GM12878 (cell line): ENCODE measurements at regions not wholly inside any gene's neighbourhood (a gene's known extent, or its start where the extent isn't known, plus 50 kb on each side); places are given as distances from the start of the nearest gene placed in this dataset.

Experiments
- CEBPZ ChIP-seq: fragments of 150-350 bp; IDR thresholded peaks from 2 replicates; pipeline ENCODE4 v1.6.1; 2016; ENCODE audit warnings: low read depth, low read length
- EED ChIP-seq: sonication (generic); IDR thresholded peaks from 2 replicates; pipeline ENCODE4 v1.6.1; 2016; ENCODE audit warnings: antibody characterized with exemption, low read depth
- HSF1 ChIP-seq: fragments of 150-350 bp; IDR thresholded peaks from 2 replicates; pipeline ENCODE4 v1.6.1; 2014; ENCODE audit warnings: mild to moderate bottlenecking, low read depth, low read length
- LARP7 ChIP-seq: fragments of 450-650 bp; IDR thresholded peaks from 2 replicates; pipeline ENCODE4 v1.6.1; 2017; ENCODE audit warnings: mild to moderate bottlenecking
- MLLT1 ChIP-seq: fragments of 450-650 bp; IDR thresholded peaks from 2 replicates; pipeline ENCODE4 v1.6.1; 2016; ENCODE audit warnings: mild to moderate bottlenecking
- NKRF ChIP-seq: fragments of 450-650 bp; conservative IDR thresholded peaks from 2 replicates; pipeline ENCODE4 v1.6.1; 2017; ENCODE audit warnings: mild to moderate bottlenecking, moderate library complexity
- NRF1 ChIP-seq: conservative IDR thresholded peaks from 2 replicates; pipeline ENCODE4 v1.6.1; 2011; ENCODE audit warnings: mild to moderate bottlenecking, low read depth, low read length, improper control_type of control experiment
- RFX5 ChIP-seq: IDR thresholded peaks from 2 replicates; pipeline ENCODE4 v1.6.1; 2011; ENCODE audit warnings: low read depth, low read length, improper control_type of control experiment
- SREBF2 ChIP-seq: IDR thresholded peaks from 2 replicates; pipeline ENCODE4 v1.6.1; 2012; ENCODE audit warnings: mild to moderate bottlenecking, low read length
- USF1 ChIP-seq: IDR thresholded peaks from 2 replicates; pipeline ENCODE4 v1.6.1; 2011; ENCODE audit warnings: borderline replicate concordance, low read depth, mild to moderate bottlenecking, moderate library complexity, mixed read lengths, low read length; ENCODE audit not compliant: insufficient read depth; ENCODE audit errors: extremely low read length
- ZBTB4 ChIP-seq: fragments of 450-650 bp; formaldehyde crosslinking; IDR thresholded peaks from 2 replicates; pipeline ENCODE4 v1.4.0; 2022; ENCODE audit warnings: mild to moderate bottlenecking, moderate library complexity
- ZNF274 ChIP-seq: IDR thresholded peaks from one replicate; pipeline ENCODE4 v1.8.0; 2011; ENCODE audit not compliant: insufficient read length, insufficient read depth

- TF ChIP-seq ZBTB4 (CRISPR knock-in tag) = no peak
- no peak for TF ChIP-seq NRF1
- no peak for TF ChIP-seq LARP7
- no peak for TF ChIP-seq HSF1
- TF ChIP-seq MLLT1 = no peak
- no peak for TF ChIP-seq ZNF274
- no peak for TF ChIP-seq USF1
- no peak for TF ChIP-seq NKRF
- TF ChIP-seq CEBPZ = no peak
- TF ChIP-seq EED = no peak
- no peak for TF ChIP-seq SREBF2
- TF ChIP-seq RFX5 = no peak
Measured at GRCh38 chr6:155894758-155895157, 439.1 kb upstream of the NOX3 start (continued).
